ENCODE measurements at regions not wholly inside any gene's neighbourhood (a gene's known extent, or its start where the extent isn't known, plus 50 kb on each side); places are given as distances from the start of the nearest gene placed in this dataset.

DNA sequence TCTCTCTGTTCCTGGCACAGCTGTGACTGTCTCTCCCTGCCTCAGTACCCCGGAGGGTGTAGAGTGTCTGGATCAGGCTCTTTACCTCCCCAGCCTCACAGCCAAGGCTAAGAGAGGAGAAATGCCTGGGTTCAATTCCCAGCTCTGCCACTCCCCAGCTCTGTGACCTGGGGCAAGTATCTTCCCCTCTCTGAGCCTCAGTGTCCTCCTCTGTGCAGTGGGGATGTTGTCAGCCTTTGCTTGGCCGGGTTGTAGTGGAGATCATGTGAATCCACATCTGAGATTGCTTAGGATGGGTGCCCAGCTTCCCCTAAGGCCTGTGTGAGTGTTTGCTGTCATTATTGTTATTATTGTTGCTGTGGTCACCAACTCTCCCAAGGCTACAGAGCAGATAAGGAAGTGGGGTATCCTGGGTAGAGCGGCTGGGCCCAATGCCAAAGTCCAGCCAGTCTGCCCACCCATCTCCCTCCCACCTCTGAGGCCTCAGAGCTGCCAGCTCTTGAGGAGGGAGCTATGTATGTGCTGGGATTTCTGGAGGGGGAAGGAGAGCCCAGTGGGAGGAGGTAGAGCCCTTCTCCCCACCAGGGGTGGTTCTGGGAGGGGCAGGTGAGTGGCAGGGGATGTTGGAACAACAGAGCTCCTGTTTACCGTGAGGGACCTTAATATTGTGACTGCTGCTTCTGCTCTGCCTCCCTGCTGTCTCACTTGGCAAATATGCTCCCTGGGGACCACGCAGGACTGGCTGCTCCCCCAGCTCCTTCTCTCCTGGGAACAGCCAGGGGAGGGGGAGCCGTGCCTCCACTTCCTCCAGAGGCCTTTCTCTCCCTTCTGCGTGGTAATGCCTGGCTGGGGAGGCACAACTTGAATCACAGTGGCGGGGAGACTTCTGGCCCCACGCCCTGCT is 170.5 kb downstream of the RPS24 start:
- no peak overlapping the region for H3K27ac ChIP-seq
- in situ Hi-C loops (cut with HindIII; ENCODE audit: low pct_ligation_motif_present, low sequenced_read_pairs): no loop called here
- DNase-seq: no peak
- H3K4me3 ChIP-seq (ENCODE audit: low read depth, low read length): no peak overlapping the region
- H3K27me3 ChIP-seq (replicated peaks): no peaks in the 10 kb centered on the region
- no peaks in the 10 kb centered on the region for H3K36me3 ChIP-seq (replicated peaks)
- TF ChIP-seq, protein P1, sequence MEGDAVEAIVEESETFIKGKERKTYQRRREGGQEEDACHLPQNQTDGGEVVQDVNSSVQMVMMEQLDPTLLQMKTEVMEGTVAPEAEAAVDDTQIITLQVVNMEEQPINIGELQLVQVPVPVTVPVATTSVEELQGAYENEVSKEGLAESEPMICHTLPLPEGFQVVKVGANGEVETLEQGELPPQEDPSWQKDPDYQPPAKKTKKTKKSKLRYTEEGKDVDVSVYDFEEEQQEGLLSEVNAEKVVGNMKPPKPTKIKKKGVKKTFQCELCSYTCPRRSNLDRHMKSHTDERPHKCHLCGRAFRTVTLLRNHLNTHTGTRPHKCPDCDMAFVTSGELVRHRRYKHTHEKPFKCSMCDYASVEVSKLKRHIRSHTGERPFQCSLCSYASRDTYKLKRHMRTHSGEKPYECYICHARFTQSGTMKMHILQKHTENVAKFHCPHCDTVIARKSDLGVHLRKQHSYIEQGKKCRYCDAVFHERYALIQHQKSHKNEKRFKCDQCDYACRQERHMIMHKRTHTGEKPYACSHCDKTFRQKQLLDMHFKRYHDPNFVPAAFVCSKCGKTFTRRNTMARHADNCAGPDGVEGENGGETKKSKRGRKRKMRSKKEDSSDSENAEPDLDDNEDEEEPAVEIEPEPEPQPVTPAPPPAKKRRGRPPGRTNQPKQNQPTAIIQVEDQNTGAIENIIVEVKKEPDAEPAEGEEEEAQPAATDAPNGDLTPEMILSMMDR (IDR thresholded peaks at IDR 0.05; ENCODE audit: low read depth, low read length, missing control alignments): no peak

DNA sequence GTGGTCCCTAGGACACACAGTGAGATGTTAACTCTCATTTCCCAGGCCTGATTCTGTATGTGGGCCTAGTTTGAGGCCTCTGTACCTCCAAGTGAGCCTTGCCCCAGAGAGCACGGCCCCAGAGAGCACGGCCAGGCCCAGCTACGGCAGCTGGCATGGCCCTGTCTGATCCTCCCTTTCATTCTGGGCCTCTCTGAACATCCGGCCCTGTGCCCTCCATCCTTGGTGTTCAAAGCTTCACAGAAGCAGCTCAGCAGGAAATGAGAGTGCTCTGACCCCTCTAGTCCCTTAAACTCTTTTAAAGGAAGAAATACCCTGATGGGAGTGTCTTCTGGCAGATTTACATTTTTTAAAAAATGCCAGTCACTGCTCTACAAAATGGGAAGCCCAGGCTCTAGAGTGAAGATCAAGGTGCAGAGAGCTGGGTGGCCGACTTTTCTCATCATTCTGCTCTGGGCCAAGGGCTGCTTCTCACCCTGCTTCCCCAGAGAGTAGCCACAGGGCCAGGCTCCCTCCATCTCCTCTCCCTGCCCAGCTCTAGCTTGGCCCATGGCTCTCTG is 171.9 kb downstream of the RPS24 start:
- H3K27me3 ChIP-seq (replicated peaks): peaks cover 4% of the 10 kb centered on the region
- H3K27ac ChIP-seq: no peak overlapping the region
- in situ Hi-C loops (cut with HindIII; ENCODE audit: low pct_ligation_motif_present, low sequenced_read_pairs): no loop called here
- no peaks in the 10 kb centered on the region for H3K36me3 ChIP-seq (replicated peaks)
- DNase-seq: no peak
- H3K4me3 ChIP-seq (ENCODE audit: low read depth, low read length): no peak overlapping the region
- TF ChIP-seq, protein P1 (IDR thresholded peaks at IDR 0.05; ENCODE audit: low read depth, low read length, missing control alignments): no peak

DNA sequence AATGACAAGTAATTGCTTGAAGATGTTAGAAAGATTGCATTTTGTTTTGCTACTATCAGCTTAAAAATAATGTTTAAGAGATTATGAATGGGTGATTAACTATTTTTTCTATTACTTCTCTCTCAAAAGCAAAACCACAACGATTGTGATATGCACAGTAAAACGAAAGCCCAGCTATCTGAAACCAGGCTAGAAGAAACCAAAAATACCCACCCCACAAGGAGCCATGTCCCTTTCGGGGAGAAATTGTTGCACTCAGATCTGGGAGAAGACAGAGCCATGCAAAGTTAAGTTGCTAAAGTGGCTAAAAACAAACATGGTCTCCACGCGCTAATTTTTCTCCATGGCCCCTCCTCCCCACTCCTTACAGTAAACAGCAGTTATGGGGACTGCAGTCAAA is 173.6 kb downstream of the RPS24 start:
- in situ Hi-C loops (cut with HindIII; ENCODE audit: low pct_ligation_motif_present, low sequenced_read_pairs): no loop called here
- TF ChIP-seq, protein P1 (IDR thresholded peaks at IDR 0.05; ENCODE audit: low read depth, low read length, missing control alignments): no peak
- no peak overlapping the region for H3K4me3 ChIP-seq (ENCODE audit: low read depth, low read length)
- no peak overlapping the region for H3K27ac ChIP-seq
- peaks cover 4% of the 10 kb centered on the region for H3K27me3 ChIP-seq (replicated peaks)
- DNase-seq: no peak
- no peaks in the 10 kb centered on the region for H3K36me3 ChIP-seq (replicated peaks)

DNA sequence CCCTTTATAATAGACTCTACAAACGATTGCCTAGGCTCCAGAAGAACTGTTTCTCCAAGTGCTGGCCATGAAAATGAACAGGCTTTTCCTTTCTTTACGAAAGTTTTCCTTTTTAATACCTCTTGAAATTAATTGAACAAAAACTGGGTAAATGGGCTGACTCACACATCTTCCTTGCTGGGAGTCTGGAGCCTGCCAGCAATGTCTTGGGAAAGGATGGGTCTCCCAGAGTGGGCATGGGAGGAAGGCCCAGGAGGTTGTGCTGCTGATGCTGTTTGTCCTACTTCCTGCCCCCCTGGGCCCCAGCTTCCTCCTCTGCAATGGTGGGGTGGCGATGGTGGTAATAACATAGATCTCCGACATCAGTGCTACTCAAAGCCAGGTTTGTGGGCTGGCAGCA is 174.1 kb downstream of the RPS24 start:
- DNase-seq: no peak
- in situ Hi-C loops (cut with HindIII; ENCODE audit: low pct_ligation_motif_present, low sequenced_read_pairs): no loop called here
- Histone ChIP-seq H3K27me3 (replicated peaks) (peaks cover 4% of the 10 kb centered on the region), H3K27ac (no peak overlapping the region), H3K36me3 (replicated peaks) (no peaks in the 10 kb centered on the region), H3K4me3 (ENCODE audit: low read depth, low read length) (no peak overlapping the region)
- TF ChIP-seq, protein P1 (IDR thresholded peaks at IDR 0.05; ENCODE audit: low read depth, low read length, missing control alignments): no peak

DNA sequence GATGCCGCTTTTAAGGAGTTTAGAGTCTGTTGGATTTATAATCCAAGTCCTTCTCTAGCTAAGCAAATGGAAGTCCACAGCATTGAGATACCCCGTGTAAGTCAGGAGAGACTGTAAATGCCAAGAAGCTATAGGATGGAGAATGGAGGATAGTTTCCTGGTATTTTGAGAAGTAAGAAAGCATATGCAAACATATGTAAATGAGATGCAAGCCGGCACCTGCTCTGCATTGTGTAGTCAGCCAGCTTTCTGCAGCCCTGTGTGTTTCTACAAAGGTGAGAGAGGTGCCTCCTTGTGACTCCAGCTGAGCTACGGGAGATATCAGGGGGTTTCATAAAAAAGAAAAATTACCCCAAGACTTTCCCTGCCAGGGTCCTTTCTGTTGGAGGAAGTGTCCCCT is 176.3 kb downstream of the RPS24 start:
- DNase-seq: no peak
- no peak overlapping the region for H3K4me3 ChIP-seq (ENCODE audit: low read depth, low read length)
- TF ChIP-seq, protein P1 (IDR thresholded peaks at IDR 0.05; ENCODE audit: low read depth, low read length, missing control alignments): no peak
- in situ Hi-C loops (cut with HindIII; ENCODE audit: low pct_ligation_motif_present, low sequenced_read_pairs): no loop called here
- no peaks in the 10 kb centered on the region for H3K36me3 ChIP-seq (replicated peaks)
- no peak overlapping the region for H3K27ac ChIP-seq
- peaks cover 12% of the 10 kb centered on the region for H3K27me3 ChIP-seq (replicated peaks)

Measured in brain microvascular endothelial cell (primary cell).